CD4-positive, alpha-beta T cell treated with Interleukin-6 at 100 ng/mL for 8 hours (primary cell): ENCODE measurements at regions not wholly inside any gene's neighbourhood (a gene's known extent, or its start where the extent isn't known, plus 50 kb on each side); places are given as distances from the start of the nearest gene placed in this dataset.

Experiments
- DNase-seq: peaks from one replicate; pipeline ENCODE4 v3.0.0-alpha.2; 2020; ENCODE audit warnings: mixed read lengths, low spot score

GRCh38 chr6:9610620-9611415, 804.1 kb downstream of the TFAP2A start:
- DNase-seq, result no peak

GRCh38 chr6:9606435-9607134, 808.3 kb downstream of the TFAP2A start:
- DNase-seq, result no peak

GRCh38 chr6:9594746-9595145, 820.1 kb downstream of the TFAP2A start:
- DNase-seq, result no peak

DNA sequence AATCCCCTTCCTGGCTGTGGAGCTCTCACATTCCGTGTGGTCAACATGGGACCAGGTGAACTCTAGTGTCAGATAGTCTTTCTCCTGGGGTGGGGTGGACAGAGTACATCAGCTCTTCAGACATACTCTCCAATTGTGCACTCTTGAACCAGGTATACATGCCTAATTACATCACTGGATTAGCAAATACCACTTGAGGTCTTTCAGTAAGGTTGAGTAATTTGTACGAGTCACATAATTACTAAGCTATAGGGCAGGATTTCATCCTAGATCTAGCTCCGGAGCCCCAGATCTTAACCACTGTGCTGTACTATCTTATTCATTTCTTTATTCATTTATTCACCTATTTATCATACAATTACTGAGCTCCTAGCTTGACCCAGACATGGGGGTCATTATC, 821.3 kb downstream of the TFAP2A start:
- no peak for DNase-seq

GRCh38 chr6:9583753-9584352, 831.0 kb downstream of the TFAP2A start:
- DNase-seq, result no peak

DNA sequence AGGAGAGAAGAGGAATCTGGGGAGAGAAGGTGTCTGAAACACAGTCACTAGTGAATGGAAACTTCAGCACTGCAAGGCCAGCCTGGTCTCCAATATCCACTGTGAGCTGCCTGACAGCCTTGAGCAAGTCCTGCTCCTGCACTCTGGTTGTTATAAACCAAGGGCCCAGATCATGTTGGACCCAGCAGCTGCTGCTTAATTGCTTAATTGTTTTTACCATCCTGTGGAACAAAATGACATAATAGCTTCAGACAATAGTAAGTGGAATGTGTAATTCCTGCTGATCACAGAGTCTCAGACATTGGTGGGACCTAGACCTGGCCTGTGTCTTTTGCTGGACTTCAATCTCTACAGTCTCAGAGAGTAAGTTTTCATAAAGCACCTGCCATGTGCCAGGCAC, 833.7 kb downstream of the TFAP2A start:
- DNase-seq, result no peak

- no peak for DNase-seq
Measured at GRCh38 chr6:9576521-9576920, 838.4 kb downstream of the TFAP2A start.

- no peak for DNase-seq
Measured at GRCh38 chr6:9566096-9566495, 848.8 kb downstream of the TFAP2A start.

- DNase-seq, result no peak
Measured at GRCh38 chr6:9564021-9564420, 850.9 kb downstream of the TFAP2A start.

DNA sequence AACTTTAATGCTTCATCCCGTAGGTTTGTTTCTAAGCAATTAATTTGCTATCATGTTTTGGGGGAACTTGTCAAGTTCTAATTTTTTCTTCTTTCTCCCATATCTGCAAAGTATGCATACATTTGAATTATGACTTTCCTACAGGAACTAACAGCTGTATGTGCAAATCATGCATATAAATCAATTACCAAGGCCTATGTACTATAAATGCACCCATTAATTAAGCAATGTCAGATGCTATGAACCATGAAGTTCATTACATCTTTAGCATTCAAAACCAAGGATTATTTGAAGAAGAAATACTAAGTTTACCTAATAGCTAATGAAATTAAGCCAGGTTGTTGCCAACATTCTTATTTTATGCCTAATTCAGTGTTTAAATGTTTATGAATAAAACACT, 851.3 kb downstream of the TFAP2A start:
- no peak for DNase-seq

DNA sequence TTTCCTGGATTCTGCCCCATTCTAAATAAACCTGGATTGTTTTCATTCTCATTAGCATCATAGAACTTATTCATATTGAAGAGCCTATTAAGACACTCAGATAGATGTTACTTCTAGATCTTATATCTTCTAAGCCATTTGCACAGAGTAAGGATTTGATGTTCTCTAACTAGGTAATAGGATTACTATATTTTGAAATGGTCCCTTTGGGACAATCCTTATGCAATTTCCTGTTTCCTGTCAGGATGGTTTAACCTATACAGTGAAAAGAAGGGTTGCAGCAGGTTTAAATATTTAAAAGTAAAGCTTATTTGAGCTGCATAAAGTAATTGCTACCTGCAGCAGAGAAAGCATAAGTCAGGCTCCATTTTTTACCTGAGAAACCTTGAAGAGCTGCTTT, 860.1 kb downstream of the TFAP2A start:
- DNase-seq, result no peak

GRCh38 chr6:9554323-9554722, 860.6 kb downstream of the TFAP2A start:
- DNase-seq, result no peak

- DNase-seq, result no peak
Measured at GRCh38 chr6:9553002-9553401, 861.9 kb downstream of the TFAP2A start.

GRCh38 chr6:9543649-9544048, 871.2 kb downstream of the TFAP2A start:
- DNase-seq, result no peak

DNA sequence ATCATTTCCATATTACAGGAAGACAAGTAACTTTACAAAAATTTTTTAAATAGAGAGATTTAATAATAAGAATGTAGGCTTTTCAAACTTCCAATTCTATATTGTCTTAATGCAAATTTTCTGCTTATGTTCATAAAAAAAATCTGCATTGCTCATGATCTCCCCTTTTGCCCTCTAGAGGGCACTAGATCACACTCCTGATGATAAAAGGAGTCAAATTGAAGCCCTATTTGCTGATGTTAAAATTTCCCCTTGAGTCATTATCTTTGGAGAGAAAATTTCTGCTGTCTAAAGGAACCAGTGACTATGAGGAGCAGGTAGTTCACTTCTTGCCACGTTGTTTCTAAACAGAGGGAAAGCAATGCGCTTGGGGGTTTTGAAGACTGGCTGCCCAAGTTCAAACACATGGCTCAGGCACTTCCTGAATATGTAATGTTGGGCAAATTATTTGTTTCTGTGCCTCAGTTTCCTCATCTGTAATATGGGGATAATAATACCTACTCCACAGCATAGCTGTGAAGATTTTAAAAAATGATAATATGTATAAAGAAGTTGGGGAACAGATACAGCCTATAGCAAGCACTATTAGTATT, 874.2 kb downstream of the TFAP2A start:
- no peak for DNase-seq

DNA sequence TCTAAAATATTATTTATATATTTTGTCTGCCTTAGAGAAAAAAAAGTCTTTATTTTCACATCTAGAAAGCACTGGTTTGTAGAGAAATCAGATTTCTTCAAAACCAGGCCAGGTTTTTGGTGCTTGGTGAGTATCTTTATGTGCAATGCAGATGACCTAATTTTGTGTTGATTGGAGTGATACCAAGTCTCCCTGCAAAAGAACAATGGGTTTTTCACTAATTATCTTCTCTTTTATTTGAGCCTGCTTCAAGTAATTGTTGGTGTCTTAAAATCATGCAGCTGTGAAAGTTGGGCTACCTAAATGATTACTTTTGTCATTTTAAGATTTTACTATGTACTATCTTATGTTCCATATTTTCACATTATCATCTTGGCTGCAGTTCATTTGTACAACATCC, 874.7 kb downstream of the TFAP2A start:
- no peak for DNase-seq

GRCh38 chr6:9539231-9539755, 875.6 kb downstream of the TFAP2A start:
- DNase-seq, result no peak

- DNase-seq, result no peak
Measured at GRCh38 chr6:9537381-9537780, 877.5 kb downstream of the TFAP2A start.

- DNase-seq, result no peak
Measured at GRCh38 chr6:9535106-9535505, 879.8 kb downstream of the TFAP2A start.

GRCh38 chr6:9532621-9533557, 882.0 kb downstream of the TFAP2A start:
- no peak for DNase-seq

GRCh38 chr6:9527679-9528286, 887.1 kb downstream of the TFAP2A start:
- no peak for DNase-seq
